Astrocyte of the spinal cord (primary cell): ENCODE measurements at regions not wholly inside any gene's neighbourhood (a gene's known extent, or its start where the extent isn't known, plus 50 kb on each side); places are given as distances from the start of the nearest gene placed in this dataset.

ENCODE experiments used
- DNase-seq: peaks from one replicate; pipeline ENCODE4 v3.0.0; 2011; ENCODE audit warnings: low read depth, low spot score
- H3K4me3 ChIP-seq: 2 replicates; pipeline ENCODE4 v1.5.1; 2011; ENCODE audit warnings: low read depth, mild to moderate bottlenecking, low read length, moderate library complexity
- CTCF ChIP-seq: IDR thresholded peaks from 2 replicates; pipeline ENCODE4 v1.5.1; 2012; ENCODE audit warnings: low read depth, mild to moderate bottlenecking, low read length, inconsistent platforms
- in situ Hi-C: cut with HindIII; loops from 2 replicates; pipeline ENCODE4 v1.10.0; 2017; ENCODE audit warnings: low sequenced_read_pairs

DNA sequence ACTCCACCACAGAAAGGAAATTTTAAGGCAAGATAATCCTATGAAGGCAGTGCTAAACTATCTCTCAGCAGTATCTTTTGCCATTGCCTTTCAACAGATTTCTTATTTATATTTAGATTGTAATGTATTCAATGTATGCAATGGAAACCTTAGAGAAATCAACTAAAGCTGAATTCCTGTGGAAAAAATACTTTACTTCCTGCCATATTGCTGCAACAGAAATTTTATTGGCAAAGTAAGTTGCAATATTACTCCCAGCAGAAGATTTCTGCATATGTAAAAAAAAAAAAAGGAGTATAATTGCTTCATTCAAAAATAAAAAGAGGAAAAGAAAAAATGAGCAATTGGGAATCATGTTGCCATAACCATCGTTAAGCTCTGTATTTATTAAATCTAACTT lies 454.6 kb upstream of the CD180 start:
- no peak overlapping the region for H3K4me3 ChIP-seq
- DNase-seq = no peak
- in situ Hi-C loops = no loop called here
- no peak for TF ChIP-seq CTCF

GRCh38 chr5:67648201-67648671 lies 451.6 kb upstream of the CD180 start:
- in situ Hi-C loops = no loop called here
- no peak for TF ChIP-seq CTCF
- DNase-seq = peak; percentile 97
- H3K4me3 ChIP-seq = no peak overlapping the region

DNA sequence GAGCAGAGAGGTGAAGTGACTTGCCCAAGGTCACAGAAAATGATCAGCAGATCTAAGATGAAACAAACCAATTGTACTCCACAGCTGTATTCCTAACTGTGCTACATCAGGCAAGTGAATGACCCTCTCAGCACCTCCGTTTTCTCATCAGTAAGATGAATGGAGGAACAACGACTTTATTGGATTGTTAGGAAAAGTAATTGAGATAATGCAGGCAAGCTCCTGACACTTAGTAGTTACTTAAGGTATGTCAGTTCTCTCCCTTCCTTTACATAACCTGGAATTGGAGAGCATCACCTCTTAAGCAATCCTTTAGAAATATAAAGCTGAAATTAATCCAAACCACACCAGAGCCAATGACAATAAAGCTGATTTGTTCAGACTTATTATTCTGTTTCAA lies 451.2 kb upstream of the CD180 start:
- DNase-seq = no peak
- no peak for TF ChIP-seq CTCF
- no peak overlapping the region for H3K4me3 ChIP-seq
- in situ Hi-C loops = no loop called here

DNA sequence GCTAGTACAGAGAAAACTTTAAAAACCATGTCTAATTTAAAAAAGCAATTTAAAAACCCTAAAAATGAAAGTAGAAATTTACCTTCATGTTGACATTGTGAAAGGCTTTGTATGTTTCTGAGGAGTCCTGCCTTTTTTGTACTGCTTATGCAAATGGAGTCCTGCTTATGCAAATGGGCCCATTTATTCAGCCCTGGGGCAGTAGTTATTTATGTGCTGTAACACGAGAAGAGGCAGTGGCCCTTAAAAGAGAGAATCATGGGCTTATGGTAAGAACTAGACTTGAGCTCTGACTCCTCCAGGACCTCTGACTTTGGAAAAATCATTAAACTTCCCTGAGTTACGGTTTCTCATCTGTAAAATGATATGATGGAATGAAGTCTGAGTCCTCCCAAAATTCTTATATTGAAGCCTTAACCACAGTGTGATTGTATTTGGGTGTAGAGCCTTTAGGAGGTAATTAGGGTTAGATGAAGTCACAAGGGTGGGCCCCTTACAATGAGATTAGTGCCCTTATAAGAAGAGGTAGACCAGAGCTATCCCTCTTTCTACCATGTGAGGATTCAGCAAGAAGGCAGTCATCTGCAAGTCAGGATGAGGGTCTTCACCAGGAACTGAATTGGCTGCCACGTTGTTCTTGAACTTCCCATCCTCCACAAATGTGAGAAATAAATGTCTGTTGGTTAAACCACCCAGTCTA lies 447.8 kb upstream of the CD180 start:
- DNase-seq = no peak
- in situ Hi-C loops = no loop called here
- H3K4me3 ChIP-seq = no peak overlapping the region
- TF ChIP-seq CTCF = no peak

GRCh38 chr5:67643536-67643935 lies 446.9 kb upstream of the CD180 start:
- no peak for DNase-seq
- H3K4me3 ChIP-seq = no peak overlapping the region
- in situ Hi-C loops = no loop called here
- no peak for TF ChIP-seq CTCF

DNA sequence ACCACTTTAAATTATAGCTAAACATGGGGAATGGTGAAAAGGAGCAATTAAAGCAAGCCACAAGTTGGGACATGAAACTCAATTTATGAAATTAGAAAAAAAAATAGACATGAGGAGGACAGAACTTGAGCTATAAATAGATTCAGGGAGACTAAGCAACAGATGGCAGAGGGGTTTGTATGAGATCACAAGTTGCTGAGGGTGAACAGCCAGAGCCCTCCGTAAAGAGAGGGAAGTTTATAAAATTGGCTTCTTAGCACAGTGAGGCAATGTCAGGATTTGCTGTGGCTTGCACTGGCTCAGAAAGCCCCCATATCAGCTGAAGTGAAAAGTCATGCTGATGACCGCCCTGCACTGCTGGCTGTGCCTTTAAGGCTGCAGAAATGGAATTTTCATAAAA lies 443.4 kb upstream of the CD180 start:
- H3K4me3 ChIP-seq = no peak overlapping the region
- in situ Hi-C loops = no loop called here
- DNase-seq = no peak
- TF ChIP-seq CTCF = no peak

DNA sequence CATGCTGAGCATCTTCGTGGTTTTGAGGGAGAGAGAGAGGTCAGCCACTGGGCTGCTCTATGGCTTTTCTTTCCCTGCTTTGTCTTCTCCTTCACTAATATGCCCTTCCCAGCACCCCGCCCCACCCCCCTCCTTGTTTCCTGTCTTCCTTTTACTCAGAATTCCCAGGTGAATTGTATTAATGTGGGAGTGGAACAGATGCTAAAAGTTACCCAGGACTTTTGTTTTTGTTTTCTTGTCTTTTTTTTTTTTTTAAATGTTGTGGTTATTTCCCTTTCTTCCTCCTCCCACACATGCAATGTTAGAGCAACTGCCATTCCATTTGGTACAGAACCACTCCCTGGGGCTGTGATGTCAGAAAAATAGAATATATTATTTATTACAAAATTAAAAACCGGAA lies 442.7 kb upstream of the CD180 start:
- DNase-seq = no peak
- TF ChIP-seq CTCF = no peak
- in situ Hi-C loops = no loop called here
- H3K4me3 ChIP-seq = no peak overlapping the region
